SK-N-SH (cell line): ENCODE measurements at regions not wholly inside any gene's neighbourhood (a gene's known extent, or its start where the extent isn't known, plus 50 kb on each side); places are given as distances from the start of the nearest gene placed in this dataset.

Experiments used
- CTCF ChIA-PET: fragments of 300-600, 350-600 bp; formaldehyde crosslinking; extraction: SDS; loops from one replicate; lab custom pipeline; 2021; lab: Yijun Ruan, JAX
- POLR2A ChIA-PET: fragments of 350-600 bp; sonication (Branson Sonifier 250); formaldehyde crosslinking; extraction: SDS; loops from one replicate; lab custom pipeline; 2020; ENCODE audit warnings: antibody characterized with exemption, inconsistent platforms; lab: Yijun Ruan, JAX
- DNase-seq: peaks from one replicate; pipeline ENCODE4 v3.0.0; 2012
- H2AFZ ChIP-seq: fragments of 200-600 bp; sonication (generic); 2 replicates; pipeline ENCODE4 v1.8.1; 2016; ENCODE audit warnings: antibody characterized with exemption, mild to moderate bottlenecking, low read depth
- H3F3A ChIP-seq: fragments of 200-600 bp; sonication (generic); replicated peaks from 2 replicates; pipeline ENCODE3; 2016; ENCODE audit warnings: antibody characterized with exemption, mild to moderate bottlenecking; ENCODE audit not compliant: insufficient read depth
- H3K27ac ChIP-seq, 2 experiments: fragments of 200-500 bp in 1 of 2; fragments of 200-600 bp in 1 of 2; sonication (Bioruptor generic) in 1 of 2; sonication (generic), shearing (Covaris generic) in 1 of 2; 2 replicates each; pipeline versions ENCODE4 v1.5.1 to v1.6.1; 2014 to 2016; ENCODE audit warnings: low read depth in 2 of 2, inconsistent platforms in 1 of 2, low read length in 1 of 2, mild to moderate bottlenecking in 1 of 2, mixed read lengths in 1 of 2
- H3K27me3 ChIP-seq: fragments of 200-600 bp; sonication (generic), shearing (Covaris generic); 2 replicates; pipeline ENCODE4 v1.6.1; 2016; ENCODE audit warnings: mixed run types; ENCODE audit not compliant: insufficient read depth
- H3K36me3 ChIP-seq, 2 experiments: fragments of 200-500 bp in 1 of 2; fragments of 200-600 bp in 1 of 2; sonication (Bioruptor generic) in 1 of 2; sonication (generic) in 1 of 2; replicated peaks in 1 of 2; 2 replicates each; pipeline versions ENCODE3 to v1.5.1; 2014 to 2016; ENCODE audit warnings: low read length in 1 of 2, mild to moderate bottlenecking in 1 of 2; ENCODE audit not compliant: insufficient read depth in 2 of 2, control insufficient read depth in 1 of 2
- H3K4me1 ChIP-seq, 2 experiments: fragments of 200-500 bp in 1 of 2; fragments of 200-600 bp in 1 of 2; sonication (Bioruptor generic) in 1 of 2; sonication (generic), shearing (Covaris generic) in 1 of 2; 2 replicates each; pipeline versions ENCODE4 v1.5.1 to v1.6.1; 2014 to 2016; ENCODE audit warnings: low read depth in 1 of 2, low read length in 1 of 2, mixed run types in 1 of 2; ENCODE audit not compliant: insufficient read depth in 2 of 2, control insufficient read depth in 1 of 2
- H3K4me2 ChIP-seq: fragments of 200-600 bp; sonication (generic), shearing (Covaris generic); 2 replicates; pipeline ENCODE4 v1.6.1; 2017; ENCODE audit warnings: mixed run types
- H3K4me3 ChIP-seq, 2 experiments: fragments of 200-500 bp in 1 of 2; fragments of 200-600 bp in 1 of 2; sonication (Bioruptor generic) in 1 of 2; sonication (generic), shearing (Covaris generic) in 1 of 2; 2 replicates each; pipeline versions ENCODE4 v1.5.1 to v1.8.1; 2014 to 2016; ENCODE audit warnings: low read depth in 2 of 2, inconsistent platforms in 1 of 2, low read length in 1 of 2, mild to moderate bottlenecking in 1 of 2, mixed read lengths in 1 of 2, moderate library complexity in 1 of 2
- H3K79me2 ChIP-seq: fragments of 200-600 bp; sonication (generic); 2 replicates; pipeline ENCODE4 v1.8.1; 2017; ENCODE audit warnings: mild to moderate bottlenecking; ENCODE audit not compliant: insufficient read depth
- H3K9ac ChIP-seq: fragments of 200-600 bp; sonication (generic); 2 replicates; pipeline ENCODE4 v1.6.1; 2017; ENCODE audit warnings: mixed run types
- H3K9me2 ChIP-seq: fragments of 200-600 bp; sonication (generic); 2 replicates; pipeline ENCODE4 v1.6.1; 2017; ENCODE audit warnings: mixed run types
- H3K9me3 ChIP-seq: fragments of 200-600 bp; sonication (generic); 2 replicates; pipeline ENCODE4 v1.6.1; 2017; ENCODE audit warnings: mixed run types, mild to moderate bottlenecking, moderate library complexity
- H4K20me1 ChIP-seq: fragments of 200-600 bp; sonication (generic); 2 replicates; pipeline ENCODE4 v1.6.1; 2017; ENCODE audit warnings: mild to moderate bottlenecking, mixed run types; ENCODE audit not compliant: insufficient read depth
- CHD2 ChIP-seq: fragments of 150-350 bp; IDR thresholded peaks from 2 replicates; pipeline ENCODE4 v1.6.1; 2018; ENCODE audit warnings: low read length; ENCODE audit not compliant: partially characterized antibody
- ELF1 ChIP-seq: IDR thresholded peaks from 2 replicates; pipeline ENCODE4 v1.4.0; 2012
- EP300 ChIP-seq, 2 experiments: IDR thresholded peaks; 2 replicates each; pipeline versions ENCODE4 v1.4.0 to v1.6.1; 2012; ENCODE audit warnings: borderline replicate concordance in 1 of 2, low read depth in 1 of 2, low read length in 1 of 2
- EZH2phosphoT487 ChIP-seq: fragments of 200-600 bp; sonication (generic); IDR thresholded peaks from 2 replicates; pipeline ENCODE4 v1.6.1; 2017; ENCODE audit warnings: low read depth, mixed run types, mild to moderate bottlenecking, antibody characterized with exemption, moderate library complexity, borderline replicate concordance
- FOSL2 ChIP-seq: IDR thresholded peaks from 2 replicates; pipeline ENCODE4 v1.4.0; 2012; ENCODE audit warnings: low read depth, mild to moderate bottlenecking, moderate library complexity, borderline replicate concordance
- FOXJ3 ChIP-seq: sonication (generic); formaldehyde crosslinking; IDR thresholded peaks from 2 replicates; pipeline ENCODE4 v1.5.1; 2020; ENCODE audit warnings: mild to moderate bottlenecking, missing genetic modification reagents
- GABPA ChIP-seq: IDR thresholded peaks from 2 replicates; pipeline ENCODE4 v1.4.0; 2012; ENCODE audit warnings: low read depth, mild to moderate bottlenecking
- GATA2 ChIP-seq: sonication (generic); formaldehyde crosslinking; IDR thresholded peaks from 2 replicates; pipeline ENCODE4 v1.5.0; 2020; ENCODE audit warnings: mild to moderate bottlenecking, missing genetic modification reagents
- JUND ChIP-seq: IDR thresholded peaks from 2 replicates; pipeline ENCODE4 v1.4.0; 2012
- POLR2AphosphoS5 ChIP-seq: IDR thresholded peaks from 2 replicates; pipeline ENCODE4 v1.6.1; 2012; ENCODE audit warnings: low read depth, low read length
- RAD21 ChIP-seq: IDR thresholded peaks from 2 replicates; pipeline ENCODE4 v1.6.1; 2012; ENCODE audit warnings: mild to moderate bottlenecking, low read length
- RCOR1 ChIP-seq: fragments of 150-350 bp; IDR thresholded peaks from 2 replicates; pipeline ENCODE4 v1.6.1; 2017; ENCODE audit warnings: antibody characterized with exemption, low read length
- SMC3 ChIP-seq: IDR thresholded peaks from 2 replicates; pipeline ENCODE4 v1.6.1; 2012; ENCODE audit warnings: low read depth, low read length, improper control_type of control experiment
- TAF1 ChIP-seq: IDR thresholded peaks from 2 replicates; pipeline ENCODE4 v1.6.1; 2012; ENCODE audit warnings: low read depth, mild to moderate bottlenecking, low read length, moderate library complexity, borderline replicate concordance
- TCF12 ChIP-seq: IDR thresholded peaks from 2 replicates; pipeline ENCODE4 v1.4.0; 2012
- TEAD4 ChIP-seq: IDR thresholded peaks from 2 replicates; pipeline ENCODE4 v1.4.0; 2012; ENCODE audit warnings: mild to moderate bottlenecking, borderline replicate concordance; ENCODE audit not compliant: insufficient read depth
- WGBS: methylation state at CpG from one replicate; pipeline ENCODE4 v1.1.6; 2017; ENCODE audit warnings: low lambda C conversion rate; 5-methylcytosine and 5-hydroxymethylcytosine counted together
- TF ChIP-seq, protein P1 (sequence below): IDR thresholded peaks from 2 replicates; pipeline ENCODE4; 2012
- TF ChIP-seq, protein P2 (sequence below): IDR thresholded peaks from 2 replicates; pipeline ENCODE4 v1.4.0; 2012; ENCODE audit warnings: low read depth
- TF ChIP-seq, protein P3 (sequence below): fragments of 200-600 bp; sonication (generic); IDR thresholded peaks from 2 replicates; pipeline ENCODE4 v1.6.1; 2017; ENCODE audit warnings: antibody characterized with exemption, mild to moderate bottlenecking, moderate library complexity

DNA sequence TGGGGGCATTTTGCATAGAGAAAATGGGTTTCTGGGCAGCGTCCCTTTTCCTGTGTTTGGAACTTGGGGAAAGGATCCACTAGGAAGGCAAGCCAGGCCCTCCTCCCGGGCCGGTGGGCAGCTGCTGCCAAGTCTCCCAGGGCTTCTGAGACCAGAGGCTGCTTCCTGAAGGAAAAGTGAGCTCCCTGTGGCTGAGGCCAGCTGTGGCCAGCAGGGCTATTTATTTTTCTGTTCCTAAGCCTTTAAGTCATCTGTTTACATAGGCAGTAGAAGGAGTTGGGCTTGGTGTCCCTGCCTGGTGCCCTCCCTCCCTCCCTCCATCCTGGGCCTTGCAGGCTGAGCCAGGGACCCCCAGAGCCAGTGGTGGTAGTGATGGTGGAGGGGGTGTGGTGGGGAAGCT, 70.5 kb upstream of the COL13A1 start:
- no peak overlapping the region for H3K9ac ChIP-seq

DNA sequence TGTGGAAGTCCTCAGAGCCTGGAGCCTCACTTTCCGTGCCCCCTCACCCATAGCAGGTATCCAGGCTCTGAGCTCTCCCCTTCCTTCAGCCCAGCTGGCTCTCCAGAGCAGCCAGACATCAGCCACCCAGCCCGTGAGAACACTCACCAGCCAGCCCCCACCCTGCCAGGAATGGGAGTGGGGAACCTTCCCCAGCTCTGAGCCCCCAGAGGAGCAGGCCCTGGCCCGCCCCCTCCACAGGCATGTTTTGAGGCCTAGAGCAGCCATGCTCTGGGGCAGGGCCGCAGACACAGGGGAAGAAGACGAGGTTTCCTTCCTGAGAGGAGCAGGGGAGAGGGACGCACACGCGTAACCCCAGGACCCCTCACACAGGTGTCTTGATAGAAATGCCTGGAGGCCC, 70.0 kb upstream of the COL13A1 start:
- WGBS, result 83% methylated on average over 7 of the region's 8 CpGs
- POLR2A ChIA-PET, result no interaction called here
- Histone ChIP-seq H3K4me3 (no peak overlapping the region), H3K4me1 (peaks cover 12 to 47% of the 10 kb centered on the region in 2 experiments; a peak in 3 of 4 replicates), H3F3A (no peaks in the 10 kb centered on the region), H3K4me2 (no peak overlapping the region), H3K9me3 (no peaks in the 10 kb centered on the region), H3K9ac (no peak overlapping the region), H3K9me2 (no peaks in the 10 kb centered on the region), H3K27me3 (no peaks in the 10 kb centered on the region), H3K36me3 (no peaks in the 10 kb centered on the region), H2AFZ (no peak overlapping the region), H3K79me2 (no peaks in the 10 kb centered on the region), H4K20me1 (no peaks in the 10 kb centered on the region), H3K27ac (0 out of 4 replicates have a peak overlapping the region, but pooled peaks of 1 of the 2 experiments have one; percentile 14)
- DNase-seq, result no peak
- CTCF ChIA-PET, result interaction anchor here (0.9 to 8.9 kb wide), 6 partner anchors 12 to 182 kb away, joined by 3 to 81 read pairs (median 7); no protein-coding TSS in a partner anchor
- TF ChIP-seq RAD21, result no peak
- TF ChIP-seq, protein P1, sequence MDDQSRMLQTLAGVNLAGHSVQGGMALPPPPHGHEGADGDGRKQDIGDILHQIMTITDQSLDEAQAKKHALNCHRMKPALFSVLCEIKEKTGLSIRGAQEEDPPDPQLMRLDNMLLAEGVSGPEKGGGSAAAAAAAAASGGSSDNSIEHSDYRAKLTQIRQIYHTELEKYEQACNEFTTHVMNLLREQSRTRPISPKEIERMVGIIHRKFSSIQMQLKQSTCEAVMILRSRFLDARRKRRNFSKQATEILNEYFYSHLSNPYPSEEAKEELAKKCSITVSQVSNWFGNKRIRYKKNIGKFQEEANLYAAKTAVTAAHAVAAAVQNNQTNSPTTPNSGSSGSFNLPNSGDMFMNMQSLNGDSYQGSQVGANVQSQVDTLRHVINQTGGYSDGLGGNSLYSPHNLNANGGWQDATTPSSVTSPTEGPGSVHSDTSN, result no peak
- TF ChIP-seq, protein P2, sequence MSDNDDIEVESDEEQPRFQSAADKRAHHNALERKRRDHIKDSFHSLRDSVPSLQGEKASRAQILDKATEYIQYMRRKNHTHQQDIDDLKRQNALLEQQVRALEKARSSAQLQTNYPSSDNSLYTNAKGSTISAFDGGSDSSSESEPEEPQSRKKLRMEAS, result no peak
- TF ChIP-seq SMC3, result no peak
- TF ChIP-seq FOSL2, result no peak
- TF ChIP-seq CHD2, result no peak
- no peak for TF ChIP-seq TAF1
- no peak for TF ChIP-seq GATA2 (CRISPR knock-in tag)
- TF ChIP-seq TEAD4, result no peak
- no peak for TF ChIP-seq ELF1
- no peak for TF ChIP-seq EP300 (IDR thresholded peaks at IDR 0.05; ENCODE audit: borderline replicate concordance in 1 of 2, low read depth in 1 of 2, low read length in 1 of 2)
- no peak for TF ChIP-seq TCF12
- no peak for TF ChIP-seq GABPA
- TF ChIP-seq FOXJ3, result no peak
- TF ChIP-seq RCOR1, result no peak
- no peak for TF ChIP-seq POLR2AphosphoS5
- TF ChIP-seq, protein P3, sequence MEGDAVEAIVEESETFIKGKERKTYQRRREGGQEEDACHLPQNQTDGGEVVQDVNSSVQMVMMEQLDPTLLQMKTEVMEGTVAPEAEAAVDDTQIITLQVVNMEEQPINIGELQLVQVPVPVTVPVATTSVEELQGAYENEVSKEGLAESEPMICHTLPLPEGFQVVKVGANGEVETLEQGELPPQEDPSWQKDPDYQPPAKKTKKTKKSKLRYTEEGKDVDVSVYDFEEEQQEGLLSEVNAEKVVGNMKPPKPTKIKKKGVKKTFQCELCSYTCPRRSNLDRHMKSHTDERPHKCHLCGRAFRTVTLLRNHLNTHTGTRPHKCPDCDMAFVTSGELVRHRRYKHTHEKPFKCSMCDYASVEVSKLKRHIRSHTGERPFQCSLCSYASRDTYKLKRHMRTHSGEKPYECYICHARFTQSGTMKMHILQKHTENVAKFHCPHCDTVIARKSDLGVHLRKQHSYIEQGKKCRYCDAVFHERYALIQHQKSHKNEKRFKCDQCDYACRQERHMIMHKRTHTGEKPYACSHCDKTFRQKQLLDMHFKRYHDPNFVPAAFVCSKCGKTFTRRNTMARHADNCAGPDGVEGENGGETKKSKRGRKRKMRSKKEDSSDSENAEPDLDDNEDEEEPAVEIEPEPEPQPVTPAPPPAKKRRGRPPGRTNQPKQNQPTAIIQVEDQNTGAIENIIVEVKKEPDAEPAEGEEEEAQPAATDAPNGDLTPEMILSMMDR, result no peak
- no peak for TF ChIP-seq JUND
- TF ChIP-seq, all 33 proteins: peak for 0

More for the DNA sequence above, 70.5 kb upstream of the COL13A1 start:
- Histone ChIP-seq H4K20me1 (no peaks in the 10 kb centered on the region), H3K27ac (peak overlapping the region in 1 of 2 experiments; percentile 14; a peak in 1 of 4 replicates), H2AFZ (no peak overlapping the region), H3K9me3 (no peaks in the 10 kb centered on the region), H3K27me3 (no peaks in the 10 kb centered on the region), H3F3A (no peaks in the 10 kb centered on the region), H3K9me2 (no peaks in the 10 kb centered on the region), H3K4me2 (no peak overlapping the region; the same call in 1 of the 2 replicates), H3K79me2 (no peaks in the 10 kb centered on the region), H3K4me1 (peaks cover 12 to 47% of the 10 kb centered on the region in 2 experiments; a peak in 3 of 4 replicates), H3K36me3 (no peaks in the 10 kb centered on the region), H3K4me3 (no peak overlapping the region)
- POLR2A ChIA-PET, result interaction anchor here (0.9 kb wide), 1 partner anchor 27 kb away, joined by 3 read pairs; no protein-coding TSS in a partner anchor
- no peak for DNase-seq
- TF ChIP-seq, protein P3, result peak; percentile 13; the same call in 1 of the 2 replicates
- no peak for TF ChIP-seq EZH2phosphoT487
- WGBS, result 69% methylated on average over 3 of the region's 3 CpGs
- CTCF ChIA-PET, result interaction anchor here (0.9 to 8.9 kb wide), 9 partner anchors 12 to 184 kb away, joined by 3 to 81 read pairs (median 7); no protein-coding TSS in a partner anchor
